GM19452 (cell line): ENCODE measurements at regions not wholly inside any gene's neighbourhood (a gene's known extent, or its start where the extent isn't known, plus 50 kb on each side); places are given as distances from the start of the nearest gene placed in this dataset.
"Not testable (repeated sequence)": the region's sequence is repeated elsewhere in the genome, so short reads cannot be mapped to it uniquely, and the experiment has no call there.

ENCODE experiments used
- ATAC-seq: cut with Tn5 transposase; IDR thresholded peaks from one replicate; pipeline ENCODE4 v1.9.1; 2021; ENCODE audit not compliant: unreplicated experiment

GRCh38 chr7:17044861-17045260, 163.1 kb upstream of the AGR3 start:
- no peak for ATAC-seq

- ATAC-seq: no peak
Measured at GRCh38 chr7:17046259-17046658, 164.5 kb upstream of the AGR3 start.

GRCh38 chr7:17046666-17047065, 164.9 kb upstream of the AGR3 start:
- no peak for ATAC-seq

- not testable (repeated sequence) for ATAC-seq
Measured at GRCh38 chr7:17053164-17053563, 171.4 kb upstream of the AGR3 start.

GRCh38 chr7:17054206-17054605, 172.4 kb upstream of the AGR3 start:
- no peak for ATAC-seq

GRCh38 chr7:17054836-17055235, 173.1 kb upstream of the AGR3 start:
- no peak for ATAC-seq

- ATAC-seq: no peak
Measured at GRCh38 chr7:17055596-17055995, 173.8 kb upstream of the AGR3 start.

- ATAC-seq: no peak
Measured at GRCh38 chr7:17056491-17057142, 174.8 kb upstream of the AGR3 start.

- ATAC-seq: no peak
Measured at GRCh38 chr7:17057143-17057509, 175.3 kb upstream of the AGR3 start.

GRCh38 chr7:17058568-17058967, 176.8 kb upstream of the AGR3 start:
- ATAC-seq: no peak

GRCh38 chr7:17060051-17060450, 178.3 kb upstream of the AGR3 start:
- no peak for ATAC-seq

- ATAC-seq: no peak
Measured at GRCh38 chr7:17061443-17061842, 179.7 kb upstream of the AGR3 start.

- ATAC-seq: no peak
Measured at GRCh38 chr7:17062151-17063044, 180.6 kb upstream of the AGR3 start.

- ATAC-seq: no peak
Measured at GRCh38 chr7:17063045-17063383, 181.2 kb upstream of the AGR3 start.

GRCh38 chr7:17067691-17068090, 185.9 kb upstream of the AGR3 start:
- no peak for ATAC-seq

- no peak for ATAC-seq
Measured at GRCh38 chr7:17069146-17069545, 187.4 kb upstream of the AGR3 start.

- ATAC-seq: no peak
Measured at GRCh38 chr7:17070231-17070708, 188.5 kb upstream of the AGR3 start.

GRCh38 chr7:17071866-17072265, 190.1 kb upstream of the AGR3 start:
- peak; percentile 66 for ATAC-seq

- no peak for ATAC-seq
Measured at GRCh38 chr7:17075601-17076255, 193.9 kb upstream of the AGR3 start.

GRCh38 chr7:17078298-17078697, 196.5 kb upstream of the AGR3 start:
- ATAC-seq: no peak

GRCh38 chr7:17083392-17084165, 201.8 kb upstream of the AGR3 start:
- ATAC-seq: no peak
